GM18502 (cell line): ENCODE measurements at regions not wholly inside any gene's neighbourhood (a gene's known extent, or its start where the extent isn't known, plus 50 kb on each side); places are given as distances from the start of the nearest gene placed in this dataset.
A peak's percentile ranks its signal among the peaks of the same experiment; 100 is the strongest.
"Not testable (repeated sequence)": the region's sequence is repeated elsewhere in the genome, so short reads cannot be mapped to it uniquely, and the experiment has no call there.

Experiments
- ATAC-seq: cut with Tn5 transposase; IDR thresholded peaks from one replicate; pipeline ENCODE4 v1.9.1; 2021; ENCODE audit warnings: mild to moderate bottlenecking; ENCODE audit not compliant: unreplicated experiment, poor library complexity

DNA sequence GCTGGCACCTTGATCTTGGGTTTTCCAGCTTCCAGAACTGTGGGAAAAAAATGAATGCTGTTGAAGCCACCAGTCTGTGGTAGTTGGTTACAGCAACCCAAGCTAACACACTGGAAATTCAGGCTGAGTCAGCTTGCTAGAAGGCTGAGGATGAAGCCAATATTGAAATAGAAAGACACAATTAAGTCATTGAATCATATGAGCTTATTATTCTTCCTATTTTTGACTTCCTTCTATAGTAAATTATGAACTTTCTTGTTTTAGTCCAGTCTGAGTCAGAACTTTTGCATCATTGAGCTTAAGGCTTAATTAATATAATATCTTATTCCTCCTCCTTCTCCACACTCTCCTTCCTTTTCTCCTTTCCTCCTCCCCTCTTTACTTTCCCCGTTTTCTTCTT is 153.6 kb upstream of the LRRC61 start:
- ATAC-seq = not testable (repeated sequence)

DNA sequence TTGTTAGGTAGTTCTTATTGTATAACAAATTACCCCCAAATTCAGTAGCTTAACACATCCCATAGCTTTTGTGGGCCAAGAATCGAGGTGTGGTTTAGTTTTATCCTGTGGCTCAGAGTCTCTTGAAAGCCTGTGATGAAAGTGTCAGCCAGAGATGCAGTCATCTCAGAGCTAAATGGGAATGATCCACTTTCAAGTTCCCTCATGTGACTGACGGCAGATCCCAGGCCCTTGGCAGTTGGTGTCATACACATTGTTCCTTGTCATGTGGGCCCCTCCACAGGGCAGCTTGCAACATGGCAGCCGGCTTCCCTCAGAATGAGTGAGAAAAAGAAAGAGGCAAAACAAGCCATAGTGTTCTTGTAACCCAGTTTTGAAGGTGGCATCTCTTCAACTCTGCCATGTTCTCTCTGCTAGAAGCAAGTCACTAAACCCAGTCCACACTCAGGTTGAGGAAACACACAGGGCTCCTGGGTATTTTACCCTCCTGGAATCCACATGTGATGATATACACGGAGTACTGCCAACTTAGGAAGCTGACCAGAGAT is 153.1 kb upstream of the LRRC61 start:
- ATAC-seq = not testable (repeated sequence)

DNA sequence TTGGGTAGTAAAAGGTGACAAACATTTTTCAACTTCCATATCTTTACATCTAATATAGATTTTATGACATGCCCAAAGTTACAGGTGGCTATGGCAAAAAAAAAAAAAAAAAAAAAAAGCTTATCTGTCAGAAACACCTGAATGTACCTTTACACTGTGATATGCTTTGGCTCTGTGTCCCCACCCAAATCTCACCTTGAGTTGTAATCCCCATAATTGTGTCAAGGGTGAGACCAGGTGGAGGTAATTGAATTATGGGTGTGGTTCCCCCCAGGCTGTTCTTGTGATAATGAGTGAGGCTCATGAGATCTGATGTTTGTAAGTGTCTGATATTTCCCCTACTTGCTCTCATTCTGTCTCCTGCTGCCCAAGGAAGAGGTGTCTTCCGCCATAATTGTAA is 139.6 kb upstream of the LRRC61 start:
- ATAC-seq = not testable (repeated sequence)

DNA sequence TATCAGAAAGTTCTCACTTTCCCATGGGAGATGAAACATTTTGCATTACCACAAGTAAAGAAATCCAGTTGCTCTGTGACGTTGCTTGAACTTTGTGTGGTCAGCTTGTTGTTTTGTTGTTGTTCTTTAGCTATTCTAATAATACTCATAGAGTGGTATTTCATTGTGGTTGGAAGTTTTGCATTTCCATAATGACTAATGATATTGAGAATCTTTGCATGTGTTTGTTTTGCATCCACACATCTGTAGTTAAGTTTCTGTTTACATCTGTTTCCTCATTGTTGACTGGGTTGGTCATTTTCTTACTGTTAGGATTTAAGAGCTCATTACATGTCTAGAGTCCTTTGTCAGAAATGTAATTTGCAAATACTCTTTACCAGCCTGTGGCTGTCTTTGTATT is 133.2 kb upstream of the LRRC61 start:
- ATAC-seq = peak; percentile 87

DNA sequence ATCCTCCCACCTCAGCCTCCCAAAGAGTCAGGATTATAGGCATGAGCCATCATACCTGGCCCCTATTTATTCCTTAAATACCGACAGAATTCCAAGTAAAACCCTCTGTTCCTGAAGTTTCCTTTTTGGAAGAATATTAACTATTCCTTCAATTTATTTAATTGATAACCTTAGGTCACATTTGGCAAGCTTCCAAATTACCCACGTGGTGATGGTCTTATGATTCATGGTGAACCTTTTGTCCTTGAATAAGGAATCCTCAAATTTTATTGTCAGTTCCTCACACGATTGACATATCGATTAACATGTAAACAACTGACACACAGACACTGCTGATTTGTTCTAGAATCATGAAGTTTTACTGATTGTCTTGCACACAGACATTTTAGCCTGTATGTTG is 130.6 kb upstream of the LRRC61 start:
- ATAC-seq = not testable (repeated sequence)

DNA sequence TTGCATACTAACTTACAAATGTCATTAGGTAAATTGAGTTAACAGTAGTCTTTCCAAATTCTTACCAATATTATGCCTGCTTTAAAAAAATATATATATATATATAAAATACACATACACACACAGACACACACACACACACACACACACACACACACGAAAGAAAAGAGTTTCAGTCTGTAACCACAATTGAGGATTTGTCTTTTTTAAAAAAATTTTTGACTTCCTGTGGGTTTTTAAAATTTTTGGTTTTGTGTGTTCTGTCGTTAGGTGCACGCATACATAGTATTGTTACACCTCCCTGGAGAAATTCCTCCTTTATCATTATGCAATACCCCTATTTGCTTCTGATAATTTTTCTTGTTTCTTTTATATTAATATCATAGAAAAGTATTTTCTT is 129.3 kb upstream of the LRRC61 start:
- not testable (repeated sequence) for ATAC-seq
